Caco-2 (cell line): ENCODE measurements at regions not wholly inside any gene's neighbourhood (a gene's known extent, or its start where the extent isn't known, plus 50 kb on each side); places are given as distances from the start of the nearest gene placed in this dataset.

Source experiments
- BruUV-seq: library from RNA; stranded (reverse); fragments of 400-500 nt; replicated peaks from 2 replicates; lab custom pipeline; 2021; lab: Mats Ljungman, UMichigan
- CTCF ChIA-PET: fragments of 300-600 bp; sonication (Branson Sonifier 250); formaldehyde crosslinking; loops from one replicate; lab custom pipeline; 2022; ENCODE audit warnings: antibody characterized with exemption; lab: Charles Lee
- POLR2A ChIA-PET: fragments of 300-600 bp; sonication (Branson Sonifier 250); formaldehyde crosslinking; loops from one replicate; lab custom pipeline; 2022; ENCODE audit warnings: antibody characterized with exemption; lab: Charles Lee
- DNase-seq, 2 experiments: peaks; one replicate each; pipeline versions ENCODE4 v3.0.0 to v3.0.0-alpha.2; 2020 to 2022
- H3K27me3 ChIP-seq: replicated peaks from 2 replicates; pipeline ENCODE4 v1.6.0; 2011; ENCODE audit warnings: low read length; ENCODE audit not compliant: control insufficient read depth, insufficient read depth
- H3K36me3 ChIP-seq: 2 replicates; pipeline ENCODE4 v1.5.1; 2011; ENCODE audit warnings: low read length; ENCODE audit not compliant: control insufficient read depth, insufficient read depth
- H3K4me1 ChIP-seq: fragments of 250-450 bp; sonication (Bioruptor Pico); 2 replicates; pipeline ENCODE4 v1.5.1; 2020; ENCODE audit warnings: mild to moderate bottlenecking
- H3K4me3 ChIP-seq: 2 replicates; pipeline ENCODE4 v1.5.1; 2011; ENCODE audit warnings: low read depth, mild to moderate bottlenecking, control low read depth, low read length
- H3K9me3 ChIP-seq: fragments of 250-450 bp; sonication (Bioruptor Pico); 2 replicates; pipeline ENCODE4 v1.5.1; 2020; ENCODE audit warnings: mild to moderate bottlenecking, moderate library complexity
- H3K27ac Mint-ChIP-seq: one replicate; pipeline ENCODE4 v1.8.0; 2022; ENCODE audit warnings: mixed read lengths; ENCODE audit not compliant: unreplicated experiment
- H3K27me3 Mint-ChIP-seq: one replicate; pipeline ENCODE4 v1.8.0; 2022; ENCODE audit warnings: mixed read lengths; ENCODE audit not compliant: insufficient read depth, unreplicated experiment
- H3K36me3 Mint-ChIP-seq: one replicate; pipeline ENCODE4 v1.8.0; 2022; ENCODE audit warnings: mild to moderate bottlenecking, mixed read lengths; ENCODE audit not compliant: insufficient read depth, unreplicated experiment
- H3K4me1 Mint-ChIP-seq: one replicate; pipeline ENCODE4 v1.8.0; 2022; ENCODE audit warnings: low read depth, mixed read lengths; ENCODE audit not compliant: unreplicated experiment
- H3K4me3 Mint-ChIP-seq: one replicate; pipeline ENCODE4 v1.8.0; 2022; ENCODE audit warnings: mild to moderate bottlenecking, moderate library complexity, mixed read lengths; ENCODE audit not compliant: unreplicated experiment
- H3K9me3 Mint-ChIP-seq: one replicate; pipeline ENCODE4 v1.8.0; 2022; ENCODE audit warnings: mixed read lengths; ENCODE audit not compliant: unreplicated experiment
- intact Hi-C: fragments of 100-400 bp; cut with micrococcal nuclease; formaldehyde crosslinking; loops from one replicate; pipeline ENCODE4 v1.10.0; 2022; ENCODE audit not compliant: unreplicated experiment
- TF ChIP-seq, protein P1 (sequence below), 2 experiments: fragments of 200-600 bp in 1 of 2; IDR thresholded peaks; 1 replicate in 1 of 2; 2 replicates in 1 of 2; pipeline versions ENCODE4 v1.5.1 to v1.8.0; 2011 to 2022; ENCODE audit warnings: antibody characterized with exemption in 1 of 2, control low read depth in 1 of 2, inconsistent platforms in 1 of 2, low read depth in 1 of 2, low read length in 1 of 2, mild to moderate bottlenecking in 1 of 2, moderate library complexity in 1 of 2; ENCODE audit not compliant: insufficient read depth in 1 of 2, severe bottlenecking in 1 of 2, unreplicated experiment in 1 of 2

DNA sequence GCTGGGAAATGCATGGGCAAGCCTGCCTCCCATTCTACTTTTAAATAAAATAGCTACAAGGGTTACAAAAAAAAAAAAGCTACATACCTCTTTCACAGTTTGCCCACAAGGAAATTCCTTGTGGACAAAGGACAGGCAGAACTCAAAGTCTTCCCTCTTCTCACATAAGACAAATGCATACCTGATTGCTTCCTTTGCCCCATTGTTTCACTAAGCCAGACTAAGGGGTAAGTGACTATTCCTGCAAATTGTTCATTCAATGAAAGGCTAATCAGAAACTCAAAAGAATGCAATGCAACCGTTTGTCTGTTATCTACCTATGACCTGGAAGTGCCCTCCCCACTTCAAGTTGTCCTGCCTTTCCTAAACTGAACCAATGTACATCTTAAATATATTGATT lies 780.6 kb downstream of the FAM133A start:
- H3K27ac Mint-ChIP-seq: no peak overlapping the region

DNA sequence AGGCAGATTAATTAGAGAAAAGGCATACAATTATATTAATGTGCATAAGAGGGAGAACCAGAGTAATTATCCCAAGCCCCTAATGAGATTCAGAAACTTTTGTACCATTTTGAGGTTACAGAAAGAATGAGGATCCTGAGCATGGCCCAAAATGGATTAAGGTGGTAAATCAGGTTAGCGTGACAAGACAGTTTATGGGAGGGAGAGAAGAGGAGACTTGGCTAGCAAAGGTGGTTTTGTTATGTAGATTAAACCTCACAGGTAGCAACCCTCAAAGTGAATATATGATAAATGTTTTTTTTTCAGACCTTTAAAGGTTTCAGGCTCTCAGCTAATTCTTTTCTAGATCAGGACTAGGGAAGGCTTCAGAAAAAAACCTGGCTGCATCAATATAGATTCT lies 781.8 kb downstream of the FAM133A start:
- no peaks in the 10 kb centered on the region for H3K9me3 Mint-ChIP-seq
- H3K4me1 ChIP-seq: no peaks in the 10 kb centered on the region
- no peak overlapping the region for H3K4me3 ChIP-seq
- H3K9me3 ChIP-seq: no peaks in the 10 kb centered on the region
- TF ChIP-seq, protein P1, sequence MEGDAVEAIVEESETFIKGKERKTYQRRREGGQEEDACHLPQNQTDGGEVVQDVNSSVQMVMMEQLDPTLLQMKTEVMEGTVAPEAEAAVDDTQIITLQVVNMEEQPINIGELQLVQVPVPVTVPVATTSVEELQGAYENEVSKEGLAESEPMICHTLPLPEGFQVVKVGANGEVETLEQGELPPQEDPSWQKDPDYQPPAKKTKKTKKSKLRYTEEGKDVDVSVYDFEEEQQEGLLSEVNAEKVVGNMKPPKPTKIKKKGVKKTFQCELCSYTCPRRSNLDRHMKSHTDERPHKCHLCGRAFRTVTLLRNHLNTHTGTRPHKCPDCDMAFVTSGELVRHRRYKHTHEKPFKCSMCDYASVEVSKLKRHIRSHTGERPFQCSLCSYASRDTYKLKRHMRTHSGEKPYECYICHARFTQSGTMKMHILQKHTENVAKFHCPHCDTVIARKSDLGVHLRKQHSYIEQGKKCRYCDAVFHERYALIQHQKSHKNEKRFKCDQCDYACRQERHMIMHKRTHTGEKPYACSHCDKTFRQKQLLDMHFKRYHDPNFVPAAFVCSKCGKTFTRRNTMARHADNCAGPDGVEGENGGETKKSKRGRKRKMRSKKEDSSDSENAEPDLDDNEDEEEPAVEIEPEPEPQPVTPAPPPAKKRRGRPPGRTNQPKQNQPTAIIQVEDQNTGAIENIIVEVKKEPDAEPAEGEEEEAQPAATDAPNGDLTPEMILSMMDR (IDR thresholded peaks at IDR 0.05; ENCODE audit: insufficient read depth in 1 of 2, low read depth in 1 of 2, low read length in 1 of 2, severe bottlenecking in 1 of 2, unreplicated experiment in 1 of 2): no peak
- no peaks in the 10 kb centered on the region for H3K36me3 ChIP-seq
- no peak overlapping the region for H3K4me3 Mint-ChIP-seq
- CTCF ChIA-PET: no interaction called here
- no peaks in the 10 kb centered on the region for H3K4me1 Mint-ChIP-seq
- no peak for DNase-seq
- no peaks in the 10 kb centered on the region for H3K36me3 Mint-ChIP-seq
- POLR2A ChIA-PET: no interaction called here
- H3K27me3 ChIP-seq: no peaks in the 10 kb centered on the region
- intact Hi-C loops: no loop called here
- H3K27ac Mint-ChIP-seq: no peak overlapping the region
- H3K27me3 Mint-ChIP-seq: no peaks in the 10 kb centered on the region
- no TSS peak for BruUV-seq

More for the DNA sequence above, 780.6 kb downstream of the FAM133A start:
- no peak for DNase-seq
- intact Hi-C loops: no loop called here
- ChIA-PET POLR2A (no interaction called here), CTCF (no interaction called here)
- Histone ChIP-seq H3K36me3 (no peaks in the 10 kb centered on the region), H3K4me3 (no peak overlapping the region), H3K27me3 (no peaks in the 10 kb centered on the region), H3K9me3 (no peaks in the 10 kb centered on the region), H3K4me1 (no peaks in the 10 kb centered on the region)
- no peaks in the 10 kb centered on the region for H3K36me3 Mint-ChIP-seq
- no peaks in the 10 kb centered on the region for H3K27me3 Mint-ChIP-seq
- H3K4me1 Mint-ChIP-seq: no peaks in the 10 kb centered on the region
- TF ChIP-seq, protein P1 (IDR thresholded peaks at IDR 0.05; ENCODE audit: insufficient read depth in 1 of 2, low read depth in 1 of 2, low read length in 1 of 2, severe bottlenecking in 1 of 2, unreplicated experiment in 1 of 2): no peak
- BruUV-seq: no TSS peak
- H3K9me3 Mint-ChIP-seq: no peaks in the 10 kb centered on the region
- H3K4me3 Mint-ChIP-seq: no peak overlapping the region

DNA sequence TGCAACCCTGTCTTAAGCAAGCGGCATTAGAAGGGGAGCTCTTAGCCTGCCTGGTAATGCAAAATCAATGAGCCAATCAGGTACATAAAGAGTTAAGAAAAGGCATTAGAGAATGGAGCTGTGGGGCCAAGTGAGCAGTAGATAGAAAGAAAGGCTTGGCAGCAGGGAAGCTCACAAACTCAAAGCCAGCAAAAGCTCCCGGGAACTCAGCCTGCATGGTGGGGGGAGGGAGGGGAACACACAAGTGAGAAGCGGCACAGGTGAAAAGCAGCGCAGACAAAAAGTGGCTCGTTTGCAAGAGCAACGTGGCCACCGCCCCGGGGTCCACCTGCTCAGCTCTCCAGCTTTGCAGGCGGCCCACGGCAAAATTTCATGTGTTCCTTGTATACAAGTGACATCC lies 818.5 kb downstream of the FAM133A start:
- ChIA-PET CTCF (no interaction called here), POLR2A (no interaction called here)
- Mint-ChIP-seq H3K4me1 (peaks cover 6% of the 10 kb centered on the region), H3K27me3 (no peaks in the 10 kb centered on the region), H3K36me3 (no peaks in the 10 kb centered on the region), H3K9me3 (no peaks in the 10 kb centered on the region), H3K4me3 (no peak overlapping the region), H3K27ac (no peak overlapping the region)
- DNase-seq: no peak
- TF ChIP-seq, protein P1 (IDR thresholded peaks at IDR 0.05; ENCODE audit: insufficient read depth in 1 of 2, low read depth in 1 of 2, low read length in 1 of 2, severe bottlenecking in 1 of 2, unreplicated experiment in 1 of 2): no peak
- Histone ChIP-seq H3K36me3 (no peaks in the 10 kb centered on the region), H3K9me3 (no peaks in the 10 kb centered on the region), H3K4me1 (peaks cover 10% of the 10 kb centered on the region), H3K4me3 (no peak overlapping the region), H3K27me3 (no peaks in the 10 kb centered on the region)
- no TSS peak for BruUV-seq
- intact Hi-C loops: no loop called here
